SK-N-MC (cell line): ENCODE measurements at regions not wholly inside any gene's neighbourhood (a gene's known extent, or its start where the extent isn't known, plus 50 kb on each side); places are given as distances from the start of the nearest gene placed in this dataset.

Source experiments
- EZH2 ChIP-seq: fragments of 200-600 bp; sonication (generic); IDR thresholded peaks from one replicate; pipeline ENCODE4 v1.6.1; 2017; ENCODE audit warnings: antibody characterized with exemption
- FOXP2 ChIP-seq: optimal IDR thresholded peaks from 2 replicates; pipeline ENCODE3; 2011; ENCODE audit warnings: mild to moderate bottlenecking, moderate library complexity; ENCODE audit not compliant: insufficient read depth; ENCODE audit errors: extremely low read length, control extremely low read depth
- POLR2AphosphoS5 ChIP-seq: IDR thresholded peaks from 2 replicates; pipeline ENCODE4 v1.6.1; 2012; ENCODE audit warnings: mild to moderate bottlenecking, low read depth, low read length, borderline replicate concordance

- TF ChIP-seq POLR2AphosphoS5, result no peak
- TF ChIP-seq EZH2, result no peak
- TF ChIP-seq FOXP2, result no peak
These were observed 131.7 kb downstream of the C12orf75 start for GRCh38 chr12:105461944-105462762.
